GM23338 (cell line): ENCODE measurements at regions not wholly inside any gene's neighbourhood (a gene's known extent, or its start where the extent isn't known, plus 50 kb on each side); places are given as distances from the start of the nearest gene placed in this dataset.

Experiments used
- CREB1 ChIP-seq: fragments of 250-450 bp; sonication (Bioruptor Pico); IDR thresholded peaks from 2 replicates; pipeline ENCODE4 v1.5.0; 2020; ENCODE audit warnings: low read depth, mild to moderate bottlenecking, moderate library complexity
- CTCF ChIP-seq, 2 experiments: fragments of 200-600 bp in 1 of 2; sonication (generic) in 1 of 2; conservative IDR thresholded peaks; 2 replicates each; pipeline versions ENCODE4 v1.5.1 to v1.6.1; 2016 to 2017; ENCODE audit warnings: antibody characterized with exemption in 2 of 2, low read depth in 2 of 2, mild to moderate bottlenecking in 2 of 2, moderate library complexity in 1 of 2
- EZH2 ChIP-seq: fragments of 200-600 bp; sonication (generic); IDR thresholded peaks from one replicate; pipeline ENCODE4 v1.8.0; 2017; ENCODE audit warnings: antibody characterized with exemption, mild to moderate bottlenecking, low read depth; ENCODE audit not compliant: unreplicated experiment
- EZH2phosphoT487 ChIP-seq: fragments of 200-600 bp; sonication (generic); IDR thresholded peaks from one replicate; pipeline ENCODE4 v1.8.1; 2018; ENCODE audit warnings: antibody characterized with exemption; ENCODE audit not compliant: unreplicated experiment
- JUNB ChIP-seq: IDR thresholded peaks from one replicate; pipeline ENCODE4 v1.6.1; 2016; ENCODE audit warnings: antibody characterized with exemption; ENCODE audit not compliant: unreplicated experiment
- NANOG ChIP-seq: IDR thresholded peaks from 2 replicates; pipeline ENCODE4 v1.6.1; 2016; ENCODE audit warnings: antibody characterized with exemption, borderline replicate concordance
- POLR2AphosphoS5 ChIP-seq: IDR thresholded peaks from 2 replicates; pipeline ENCODE4 v1.6.1; 2016; ENCODE audit warnings: antibody characterized with exemption, low read depth
- REST ChIP-seq: IDR thresholded peaks from one replicate; pipeline ENCODE4 v1.6.1; 2018; ENCODE audit warnings: antibody characterized with exemption; ENCODE audit not compliant: unreplicated experiment
- STAT1 ChIP-seq: IDR thresholded peaks from one replicate; pipeline ENCODE4 v1.6.1; 2016; ENCODE audit warnings: antibody characterized with exemption; ENCODE audit not compliant: unreplicated experiment
- ZNF114 ChIP-seq: fragments of 250-450 bp; sonication (Bioruptor Pico); IDR thresholded peaks from 2 replicates; pipeline ENCODE4 v1.5.0; 2020; ENCODE audit warnings: mild to moderate bottlenecking, moderate library complexity
- ZNF331 ChIP-seq: fragments of 250-450 bp; sonication (Bioruptor Pico); IDR thresholded peaks from 2 replicates; pipeline ENCODE4 v1.5.0; 2020; ENCODE audit warnings: low read depth, mild to moderate bottlenecking, moderate library complexity
- ZNF462 ChIP-seq: fragments of 250-450 bp; sonication (Bioruptor Pico); IDR thresholded peaks from 2 replicates; pipeline ENCODE4 v1.5.0; 2020; ENCODE audit warnings: mild to moderate bottlenecking, moderate library complexity

DNA sequence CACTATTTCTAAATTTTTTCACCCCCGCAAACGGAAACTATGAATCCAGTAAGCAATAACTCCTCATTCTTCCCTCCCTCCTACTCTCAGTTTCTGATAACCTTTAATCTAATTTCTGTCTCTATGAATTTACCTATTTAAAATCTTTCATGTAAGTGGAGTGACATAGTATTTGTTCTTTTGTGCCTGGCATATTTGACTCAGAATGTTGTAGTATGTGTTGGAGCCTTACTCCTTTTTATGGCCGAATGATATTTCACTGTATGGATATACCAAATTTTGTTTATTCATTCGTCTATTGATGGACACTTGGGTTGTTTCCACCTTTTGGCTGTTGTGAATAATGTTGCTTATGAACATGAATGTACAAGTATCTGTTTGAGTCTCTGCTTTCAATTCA, 61.1 kb upstream of the C1GALT1C1 start:
- TF ChIP-seq EZH2 = no peak
- TF ChIP-seq JUNB = no peak
- no peak for TF ChIP-seq POLR2AphosphoS5
- TF ChIP-seq CTCF (conservative IDR thresholded peaks at IDR 0.05; ENCODE audit: low read depth in 2 of 2) = no peak
- TF ChIP-seq STAT1 = no peak
- TF ChIP-seq EZH2phosphoT487 = no peak
- TF ChIP-seq NANOG = no peak
- TF ChIP-seq CREB1 (CRISPR knock-in tag) = no peak
- TF ChIP-seq ZNF331 = no peak
- no peak for TF ChIP-seq REST
- TF ChIP-seq ZNF462 = no peak
- TF ChIP-seq ZNF114 (CRISPR knock-in tag) = no peak
